ENCODE measurements at regions not wholly inside any gene's neighbourhood (a gene's known extent, or its start where the extent isn't known, plus 50 kb on each side); places are given as distances from the start of the nearest gene placed in this dataset.
"Not testable (repeated sequence)": the region's sequence is repeated elsewhere in the genome, so short reads cannot be mapped to it uniquely, and the experiment has no call there.

DNA sequence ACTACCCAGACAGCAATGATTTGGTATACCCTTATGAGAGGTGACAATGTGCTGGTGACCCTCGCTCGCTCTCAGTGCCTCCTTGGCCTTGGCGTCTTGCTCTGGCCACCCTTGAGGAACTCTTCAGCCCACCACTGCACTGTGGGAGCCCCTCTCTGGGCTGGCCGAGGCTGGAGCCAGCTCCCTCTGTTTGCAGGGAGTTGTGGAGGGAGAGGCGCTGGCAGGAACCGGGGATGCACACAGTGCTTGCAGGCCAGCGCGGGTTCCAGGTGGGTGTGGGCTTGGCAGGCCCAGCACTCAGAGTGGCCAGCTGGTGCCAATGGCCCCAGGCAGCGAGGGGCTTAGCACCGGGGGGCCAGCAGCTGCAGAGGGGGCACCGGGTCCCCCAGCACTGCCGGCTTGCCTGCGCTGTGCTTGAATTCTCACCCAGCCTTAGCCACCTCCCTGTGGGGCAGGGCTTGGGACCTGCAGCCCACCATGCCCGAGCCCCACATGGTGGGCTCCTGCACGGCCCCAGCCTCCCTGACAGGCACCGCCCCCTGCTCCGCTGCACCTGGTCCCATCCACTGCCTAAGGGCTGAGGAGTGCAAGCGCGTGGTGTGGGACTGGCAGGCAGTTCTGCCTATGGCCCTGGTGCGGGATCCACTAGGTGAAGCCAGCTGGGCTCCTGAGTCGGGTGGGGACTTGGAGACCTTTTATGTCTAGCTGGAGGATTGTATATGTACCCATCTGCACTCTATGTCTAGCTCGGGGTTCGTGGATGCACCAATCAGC lies 857.0 kb upstream of the IGFBP7 start:
- no peak overlapping the region for H3K27ac ChIP-seq
- DNase-seq (ENCODE audit: low spot score in 2 of 2) = no peak
- H3K9me3 ChIP-seq = peaks cover 10% of the 10 kb centered on the region
- no peaks in the 10 kb centered on the region for H3K4me1 ChIP-seq
- H3K36me3 ChIP-seq = no peaks in the 10 kb centered on the region
- no peaks in the 10 kb centered on the region for H3K27me3 ChIP-seq
- WGBS = 88% methylated on average over 5 of the region's 23 CpGs
- TF ChIP-seq, protein P1, sequence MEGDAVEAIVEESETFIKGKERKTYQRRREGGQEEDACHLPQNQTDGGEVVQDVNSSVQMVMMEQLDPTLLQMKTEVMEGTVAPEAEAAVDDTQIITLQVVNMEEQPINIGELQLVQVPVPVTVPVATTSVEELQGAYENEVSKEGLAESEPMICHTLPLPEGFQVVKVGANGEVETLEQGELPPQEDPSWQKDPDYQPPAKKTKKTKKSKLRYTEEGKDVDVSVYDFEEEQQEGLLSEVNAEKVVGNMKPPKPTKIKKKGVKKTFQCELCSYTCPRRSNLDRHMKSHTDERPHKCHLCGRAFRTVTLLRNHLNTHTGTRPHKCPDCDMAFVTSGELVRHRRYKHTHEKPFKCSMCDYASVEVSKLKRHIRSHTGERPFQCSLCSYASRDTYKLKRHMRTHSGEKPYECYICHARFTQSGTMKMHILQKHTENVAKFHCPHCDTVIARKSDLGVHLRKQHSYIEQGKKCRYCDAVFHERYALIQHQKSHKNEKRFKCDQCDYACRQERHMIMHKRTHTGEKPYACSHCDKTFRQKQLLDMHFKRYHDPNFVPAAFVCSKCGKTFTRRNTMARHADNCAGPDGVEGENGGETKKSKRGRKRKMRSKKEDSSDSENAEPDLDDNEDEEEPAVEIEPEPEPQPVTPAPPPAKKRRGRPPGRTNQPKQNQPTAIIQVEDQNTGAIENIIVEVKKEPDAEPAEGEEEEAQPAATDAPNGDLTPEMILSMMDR (IDR thresholded peaks at IDR 0.05) = no peak
- TF ChIP-seq EP300 (IDR thresholded peaks at IDR 0.05) (no peak), POLR2AphosphoS5 (IDR thresholded peaks at IDR 0.05) (no peak), POLR2A (IDR thresholded peaks at IDR 0.05) (no peak)
- no peak overlapping the region for H3K4me3 ChIP-seq

DNA sequence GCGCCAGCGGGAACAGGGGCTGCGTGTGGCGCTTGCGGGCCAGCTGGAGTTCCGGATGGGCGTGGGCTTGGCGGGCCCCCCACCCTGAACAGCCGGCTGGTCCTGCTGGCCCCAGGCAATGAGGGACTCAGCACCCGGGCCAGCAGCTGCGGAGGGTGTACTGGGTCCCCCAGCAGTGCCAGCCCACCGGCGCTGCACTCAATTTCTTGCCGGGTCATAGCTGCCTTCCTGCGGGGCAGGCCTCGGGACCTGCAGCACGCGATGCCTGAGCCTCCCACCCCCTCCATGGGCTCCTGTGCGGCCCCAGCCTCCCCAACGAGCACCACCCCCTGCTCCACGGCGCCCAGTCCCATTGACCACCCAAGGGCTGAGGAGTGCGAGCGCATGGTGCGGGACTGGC lies 855.2 kb upstream of the IGFBP7 start:
- H3K27ac ChIP-seq; H3K4me1 ChIP-seq; H3K9me3 ChIP-seq; H3K36me3 ChIP-seq; H3K27me3 ChIP-seq; DNase-seq (ENCODE audit: low spot score in 2 of 2); H3K4me3 ChIP-seq: not testable (repeated sequence)
- WGBS = 100% methylated on average over 1 of the region's 25 CpGs

DNA sequence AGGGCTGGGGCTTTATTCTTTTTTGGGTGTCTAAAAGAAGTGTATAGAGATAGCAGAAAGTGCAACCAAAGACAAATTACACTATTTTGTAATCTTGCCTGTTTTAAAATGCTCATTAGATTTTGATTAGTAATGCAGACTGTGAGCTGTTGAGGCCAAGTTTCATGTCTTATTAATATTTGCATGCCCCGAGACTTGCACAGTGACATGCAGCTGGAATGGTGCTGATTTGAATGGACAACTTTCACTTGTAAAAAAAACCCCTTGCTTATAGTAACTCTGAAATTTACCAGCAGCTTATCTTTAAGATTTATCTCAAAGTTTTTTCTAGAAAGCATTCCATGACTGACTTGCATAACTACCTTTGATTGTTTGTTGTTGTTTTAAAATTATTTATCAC lies 835.1 kb upstream of the IGFBP7 start:
- no peaks in the 10 kb centered on the region for H3K9me3 ChIP-seq
- WGBS = 26% methylated on average over 1 of the region's 1 CpG
- no peak overlapping the region for H3K27ac ChIP-seq
- no peak for DNase-seq (ENCODE audit: low spot score in 2 of 2)
- no peaks in the 10 kb centered on the region for H3K36me3 ChIP-seq
- H3K27me3 ChIP-seq = no peaks in the 10 kb centered on the region
- no peaks in the 10 kb centered on the region for H3K4me1 ChIP-seq
- no peak overlapping the region for H3K4me3 ChIP-seq
- TF ChIP-seq, protein P1 (IDR thresholded peaks at IDR 0.05) = no peak
- TF ChIP-seq EP300 (IDR thresholded peaks at IDR 0.05) (no peak), POLR2A (IDR thresholded peaks at IDR 0.05) (no peak), POLR2AphosphoS5 (IDR thresholded peaks at IDR 0.05) (no peak)

DNA sequence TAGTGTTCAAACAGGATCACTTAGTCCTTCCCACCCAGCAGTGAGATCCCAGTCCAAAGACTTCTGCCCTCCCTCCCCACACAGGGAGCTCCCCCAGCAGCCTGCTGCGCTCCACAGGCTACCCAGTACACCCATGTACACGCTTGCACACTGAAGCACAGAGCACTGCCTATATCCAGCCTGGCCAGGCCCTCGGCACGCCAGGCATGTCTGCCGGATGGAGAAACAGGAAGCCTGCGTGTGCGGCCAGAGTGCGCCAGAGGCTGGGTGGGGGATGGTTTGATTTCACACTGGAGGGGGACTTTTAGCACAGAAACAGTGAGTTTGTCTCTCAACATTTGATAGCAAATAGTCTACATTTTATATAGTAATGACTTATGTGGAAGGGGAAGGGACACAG lies 833.5 kb upstream of the IGFBP7 start:
- WGBS = 59% methylated on average over 8 of the region's 8 CpGs
- DNase-seq (ENCODE audit: low spot score in 2 of 2) = no peak

DNA sequence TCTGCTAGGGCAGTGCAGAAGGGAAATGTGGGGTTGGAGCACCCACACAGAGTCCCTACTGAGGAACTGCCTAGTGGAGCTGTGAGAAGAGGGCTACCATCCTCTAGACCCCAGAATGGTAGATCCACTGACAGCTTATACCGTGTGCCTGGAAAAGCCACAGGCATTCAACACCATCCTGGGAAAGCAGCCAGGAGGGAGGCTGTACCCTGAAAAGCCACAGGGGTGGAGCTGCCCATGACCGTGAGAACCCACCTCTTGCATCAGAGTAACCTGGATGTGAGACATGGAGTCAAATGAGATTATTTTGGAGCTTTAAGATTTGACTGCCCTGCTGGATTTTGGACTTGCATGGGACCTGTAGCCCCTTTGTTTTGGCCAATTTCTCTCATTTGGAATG lies 827.1 kb upstream of the IGFBP7 start:
- 71% methylated on average over 2 of the region's 2 CpGs for WGBS
- not testable (repeated sequence) for H3K4me3 ChIP-seq; DNase-seq (ENCODE audit: low spot score in 2 of 2); H3K4me1 ChIP-seq; H3K36me3 ChIP-seq; H3K27ac ChIP-seq; H3K27me3 ChIP-seq; H3K9me3 ChIP-seq

More for the DNA sequence above, 833.5 kb upstream of the IGFBP7 start:
- Histone ChIP-seq H3K27ac (no peak overlapping the region), H3K4me3 (no peak overlapping the region), H3K9me3 (no peaks in the 10 kb centered on the region), H3K4me1 (no peaks in the 10 kb centered on the region), H3K27me3 (no peaks in the 10 kb centered on the region), H3K36me3 (no peaks in the 10 kb centered on the region)
- TF ChIP-seq POLR2A (IDR thresholded peaks at IDR 0.05) = no peak

DNA sequence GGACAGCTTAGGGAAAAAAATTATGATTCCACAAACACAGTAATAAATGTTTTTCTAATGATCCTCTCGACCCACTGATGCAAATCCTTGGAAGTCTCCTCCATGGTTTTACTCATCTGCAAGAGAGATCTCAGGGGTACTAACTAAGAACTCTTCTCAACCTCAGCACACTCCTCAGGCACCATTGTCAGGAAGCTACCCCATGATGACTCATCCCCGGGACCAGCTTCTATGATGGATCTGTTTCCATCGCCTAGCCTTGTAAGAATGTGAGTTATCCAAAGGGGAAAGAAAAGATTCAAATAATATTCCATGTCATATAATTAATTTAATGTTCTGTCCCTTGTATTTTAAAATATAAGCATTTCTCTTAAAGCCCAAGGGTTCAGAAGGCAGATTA lies 816.1 kb upstream of the IGFBP7 start:
- no peak for DNase-seq (ENCODE audit: low spot score in 2 of 2)
- H3K36me3 ChIP-seq = no peaks in the 10 kb centered on the region
- no peaks in the 10 kb centered on the region for H3K9me3 ChIP-seq
- no peaks in the 10 kb centered on the region for H3K4me1 ChIP-seq
- no peak overlapping the region for H3K4me3 ChIP-seq
- H3K27ac ChIP-seq = no peak overlapping the region
- WGBS = 79% methylated on average over 3 of the region's 3 CpGs
- no peaks in the 10 kb centered on the region for H3K27me3 ChIP-seq
- TF ChIP-seq EP300 (IDR thresholded peaks at IDR 0.05) (no peak), POLR2AphosphoS5 (IDR thresholded peaks at IDR 0.05) (no peak), POLR2A (IDR thresholded peaks at IDR 0.05) (no peak)
- TF ChIP-seq, protein P1 (IDR thresholded peaks at IDR 0.05) = no peak

DNA sequence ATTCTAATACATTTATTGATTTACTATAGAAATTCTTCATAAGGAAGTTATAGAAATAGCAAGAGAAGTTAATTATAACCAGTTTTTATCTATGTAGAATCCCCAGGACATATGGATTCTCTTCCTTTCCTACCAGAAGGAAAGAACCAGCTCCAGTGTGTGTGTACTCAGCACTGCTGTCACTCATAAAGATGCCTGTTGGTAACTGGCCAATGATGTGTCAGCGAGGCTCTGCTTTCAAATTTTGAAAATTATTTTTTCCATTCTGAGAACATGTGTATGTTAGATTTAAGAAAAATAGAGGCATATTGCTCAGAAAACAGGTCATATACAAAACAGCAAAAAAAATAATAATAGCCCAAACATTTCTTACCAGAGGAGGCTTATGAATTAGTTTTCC lies 814.8 kb upstream of the IGFBP7 start:
- H3K27me3 ChIP-seq = no peaks in the 10 kb centered on the region
- H3K36me3 ChIP-seq = no peaks in the 10 kb centered on the region
- no peak overlapping the region for H3K4me3 ChIP-seq
- H3K27ac ChIP-seq = no peak overlapping the region
- DNase-seq (ENCODE audit: low spot score in 2 of 2) = no peak
- TF ChIP-seq, protein P1 (IDR thresholded peaks at IDR 0.05) = no peak
- TF ChIP-seq EP300 (IDR thresholded peaks at IDR 0.05) (no peak), POLR2AphosphoS5 (IDR thresholded peaks at IDR 0.05) (no peak), POLR2A (IDR thresholded peaks at IDR 0.05) (no peak)
- H3K9me3 ChIP-seq = no peaks in the 10 kb centered on the region
- WGBS = 57% methylated on average over 1 of the region's 1 CpG
- no peaks in the 10 kb centered on the region for H3K4me1 ChIP-seq

Measured in suprapubic skin (tissue), 4 donors.